Calu3 (cell line): ENCODE measurements at regions not wholly inside any gene's neighbourhood (a gene's known extent, or its start where the extent isn't known, plus 50 kb on each side); places are given as distances from the start of the nearest gene placed in this dataset.

Experiments used
- BruUV-seq: library from RNA; stranded (reverse); fragments of 400-500 nt; replicated peaks from 2 replicates; lab custom pipeline; 2021; lab: Mats Ljungman, UMichigan
- CTCF ChIA-PET: fragments of 300-600 bp; sonication (Branson Sonifier 250); formaldehyde crosslinking; loops from one replicate; lab custom pipeline; 2022; ENCODE audit warnings: antibody characterized with exemption; lab: Charles Lee
- DNase-seq: peaks from one replicate; pipeline ENCODE4 v3.0.0; 2022
- H3K27ac Mint-ChIP-seq: one replicate; pipeline ENCODE4 v1.8.0; 2022; ENCODE audit warnings: mixed read lengths; ENCODE audit not compliant: unreplicated experiment
- H3K27me3 Mint-ChIP-seq: one replicate; pipeline ENCODE4 v1.8.0; 2022; ENCODE audit warnings: mixed read lengths; ENCODE audit not compliant: unreplicated experiment
- H3K36me3 Mint-ChIP-seq: one replicate; pipeline ENCODE4 v1.8.0; 2022; ENCODE audit warnings: mild to moderate bottlenecking, moderate library complexity, mixed read lengths; ENCODE audit not compliant: insufficient read depth, unreplicated experiment
- H3K4me1 Mint-ChIP-seq: one replicate; pipeline ENCODE4 v1.8.0; 2022; ENCODE audit warnings: mild to moderate bottlenecking, low read depth, mixed read lengths; ENCODE audit not compliant: unreplicated experiment
- H3K4me3 Mint-ChIP-seq: one replicate; pipeline ENCODE4 v1.8.0; 2022; ENCODE audit warnings: mild to moderate bottlenecking, low read depth, moderate library complexity, mixed read lengths; ENCODE audit not compliant: unreplicated experiment
- H3K9me3 Mint-ChIP-seq: one replicate; pipeline ENCODE4 v1.8.0; 2022; ENCODE audit warnings: low read depth, mixed read lengths; ENCODE audit not compliant: unreplicated experiment
- CTCF ChIP-seq: fragments of 200-600 bp; IDR thresholded peaks from one replicate; pipeline ENCODE4 v1.8.0; 2022; ENCODE audit warnings: antibody characterized with exemption; ENCODE audit not compliant: unreplicated experiment
- intact Hi-C: fragments of 100-400 bp; cut with micrococcal nuclease; formaldehyde crosslinking; loops from one replicate; pipeline ENCODE4 v1.10.0; 2022; ENCODE audit not compliant: unreplicated experiment

GRCh38 chr3:107220538-107220937 lies 156.7 kb upstream of the CCDC54 start:
- H3K27ac Mint-ChIP-seq, result no peak overlapping the region
- H3K4me3 Mint-ChIP-seq, result no peak overlapping the region
- no peaks in the 10 kb centered on the region for H3K27me3 Mint-ChIP-seq
- CTCF ChIA-PET, result no interaction called here
- intact Hi-C loops, result no loop called here
- DNase-seq, result no peak
- no peak for TF ChIP-seq CTCF
- no peaks in the 10 kb centered on the region for H3K9me3 Mint-ChIP-seq
- H3K4me1 Mint-ChIP-seq, result peaks cover 9% of the 10 kb centered on the region
- BruUV-seq, result no TSS peak
- H3K36me3 Mint-ChIP-seq, result no peaks in the 10 kb centered on the region

- TF ChIP-seq CTCF, result no peak
- Mint-ChIP-seq H3K4me1 (no peaks in the 10 kb centered on the region), H3K27me3 (no peaks in the 10 kb centered on the region), H3K27ac (no peak overlapping the region), H3K9me3 (peaks cover 7% of the 10 kb centered on the region), H3K4me3 (no peak overlapping the region), H3K36me3 (no peaks in the 10 kb centered on the region)
- no TSS peak for BruUV-seq
- intact Hi-C loops, result no loop called here
- CTCF ChIA-PET, result interaction anchor here (0.7 kb wide), 1 partner anchor 11 kb away, joined by 3 read pairs; no protein-coding TSS in a partner anchor
- DNase-seq, result no peak
Measured at GRCh38 chr3:107221856-107222255, 155.4 kb upstream of the CCDC54 start.

- Mint-ChIP-seq H3K9me3 (peaks cover 7% of the 10 kb centered on the region), H3K27me3 (no peaks in the 10 kb centered on the region), H3K4me1 (no peaks in the 10 kb centered on the region), H3K27ac (no peak overlapping the region), H3K4me3 (no peak overlapping the region), H3K36me3 (no peaks in the 10 kb centered on the region)
- BruUV-seq, result no TSS peak
- no peak for DNase-seq
- no peak for TF ChIP-seq CTCF
- CTCF ChIA-PET, result interaction anchor here (0.6 to 1.0 kb wide), 2 partner anchors 15 to 453 kb away, joined by 3 read pairs; no protein-coding TSS in a partner anchor
- intact Hi-C loops, result no loop called here
Measured at GRCh38 chr3:107222907-107223306, 154.3 kb upstream of the CCDC54 start.

GRCh38 chr3:107224026-107224596 lies 153.1 kb upstream of the CCDC54 start:
- no TSS peak for BruUV-seq
- Mint-ChIP-seq H3K4me3 (no peak overlapping the region), H3K27me3 (no peaks in the 10 kb centered on the region), H3K4me1 (no peaks in the 10 kb centered on the region), H3K36me3 (no peaks in the 10 kb centered on the region), H3K9me3 (peaks cover 7% of the 10 kb centered on the region), H3K27ac (no peak overlapping the region)
- DNase-seq, result no peak
- no peak for TF ChIP-seq CTCF
- intact Hi-C loops, result no loop called here
- CTCF ChIA-PET, result no interaction called here
